ENCODE measurements at regions not wholly inside any gene's neighbourhood (a gene's known extent, or its start where the extent isn't known, plus 50 kb on each side); places are given as distances from the start of the nearest gene placed in this dataset.

DNA sequence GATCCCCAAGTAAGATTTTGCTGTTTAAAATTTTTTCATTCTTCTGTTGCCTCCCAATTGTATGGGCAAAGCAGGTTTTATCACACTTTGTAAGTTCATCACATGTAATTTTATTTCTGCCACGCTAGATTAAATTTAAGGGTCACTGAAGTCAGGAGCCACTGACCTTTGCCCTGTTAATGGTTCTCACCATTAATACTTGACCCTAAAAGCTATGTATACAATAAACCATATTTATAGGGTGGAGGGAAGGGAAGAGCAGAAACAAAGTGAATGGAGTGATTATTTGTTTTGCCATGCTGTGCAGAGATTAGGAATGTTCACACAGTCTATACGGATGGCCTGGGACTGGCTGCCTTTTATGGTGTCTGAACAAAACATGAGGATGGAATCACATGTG lies 186.7 kb downstream of the BMP2 start:
- no peak for DNase-seq
- Histone ChIP-seq H3K27ac (ENCODE audit: low read depth in 2 of 2, low read length in 1 of 2) (no peak overlapping the region), H2AFZ (ENCODE audit: low read depth) (no peak overlapping the region), H3K36me3 (replicated peaks in 1 of 2; ENCODE audit: control insufficient read depth in 1 of 2, insufficient read depth in 2 of 2, low read length in 1 of 2) (no peaks in the 10 kb centered on the region), H3K9me2 (no peaks in the 10 kb centered on the region), H3K79me2 (ENCODE audit: insufficient read depth) (no peaks in the 10 kb centered on the region), H3K9me3 (no peaks in the 10 kb centered on the region), H4K20me1 (ENCODE audit: insufficient read depth) (no peaks in the 10 kb centered on the region), H3K9ac (no peak overlapping the region), H3K4me1 (ENCODE audit: control insufficient read depth in 1 of 2, insufficient read depth in 2 of 2, low read depth in 1 of 2, low read length in 1 of 2) (no peaks in the 10 kb centered on the region), H3K4me3 (ENCODE audit: low read depth in 2 of 2, low read length in 1 of 2) (no peak overlapping the region), H3F3A (replicated peaks; ENCODE audit: insufficient read depth) (no peaks in the 10 kb centered on the region), H3K27me3 (ENCODE audit: insufficient read depth) (no peaks in the 10 kb centered on the region), H3K4me2 (no peak overlapping the region)
- no peak for TF ChIP-seq RCOR1 (IDR thresholded peaks at IDR 0.05; ENCODE audit: low read length)
- TF ChIP-seq FOXJ3 (CRISPR knock-in tag; IDR thresholded peaks at IDR 0.05): no peak
- TF ChIP-seq, protein P1, sequence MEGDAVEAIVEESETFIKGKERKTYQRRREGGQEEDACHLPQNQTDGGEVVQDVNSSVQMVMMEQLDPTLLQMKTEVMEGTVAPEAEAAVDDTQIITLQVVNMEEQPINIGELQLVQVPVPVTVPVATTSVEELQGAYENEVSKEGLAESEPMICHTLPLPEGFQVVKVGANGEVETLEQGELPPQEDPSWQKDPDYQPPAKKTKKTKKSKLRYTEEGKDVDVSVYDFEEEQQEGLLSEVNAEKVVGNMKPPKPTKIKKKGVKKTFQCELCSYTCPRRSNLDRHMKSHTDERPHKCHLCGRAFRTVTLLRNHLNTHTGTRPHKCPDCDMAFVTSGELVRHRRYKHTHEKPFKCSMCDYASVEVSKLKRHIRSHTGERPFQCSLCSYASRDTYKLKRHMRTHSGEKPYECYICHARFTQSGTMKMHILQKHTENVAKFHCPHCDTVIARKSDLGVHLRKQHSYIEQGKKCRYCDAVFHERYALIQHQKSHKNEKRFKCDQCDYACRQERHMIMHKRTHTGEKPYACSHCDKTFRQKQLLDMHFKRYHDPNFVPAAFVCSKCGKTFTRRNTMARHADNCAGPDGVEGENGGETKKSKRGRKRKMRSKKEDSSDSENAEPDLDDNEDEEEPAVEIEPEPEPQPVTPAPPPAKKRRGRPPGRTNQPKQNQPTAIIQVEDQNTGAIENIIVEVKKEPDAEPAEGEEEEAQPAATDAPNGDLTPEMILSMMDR (IDR thresholded peaks at IDR 0.05): no peak
- TF ChIP-seq, protein P2, sequence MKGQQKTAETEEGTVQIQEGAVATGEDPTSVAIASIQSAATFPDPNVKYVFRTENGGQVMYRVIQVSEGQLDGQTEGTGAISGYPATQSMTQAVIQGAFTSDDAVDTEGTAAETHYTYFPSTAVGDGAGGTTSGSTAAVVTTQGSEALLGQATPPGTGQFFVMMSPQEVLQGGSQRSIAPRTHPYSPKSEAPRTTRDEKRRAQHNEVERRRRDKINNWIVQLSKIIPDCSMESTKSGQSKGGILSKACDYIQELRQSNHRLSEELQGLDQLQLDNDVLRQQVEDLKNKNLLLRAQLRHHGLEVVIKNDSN (IDR thresholded peaks at IDR 0.05; ENCODE audit: borderline replicate concordance, low read depth): no peak
- TF ChIP-seq RAD21 (IDR thresholded peaks at IDR 0.05; ENCODE audit: low read length): no peak
- ChIA-PET POLR2A (no interaction called here), CTCF (no interaction called here)
- 9% methylated on average over 2 of the region's 2 CpGs for WGBS (ENCODE audit: low lambda C conversion rate)

DNA sequence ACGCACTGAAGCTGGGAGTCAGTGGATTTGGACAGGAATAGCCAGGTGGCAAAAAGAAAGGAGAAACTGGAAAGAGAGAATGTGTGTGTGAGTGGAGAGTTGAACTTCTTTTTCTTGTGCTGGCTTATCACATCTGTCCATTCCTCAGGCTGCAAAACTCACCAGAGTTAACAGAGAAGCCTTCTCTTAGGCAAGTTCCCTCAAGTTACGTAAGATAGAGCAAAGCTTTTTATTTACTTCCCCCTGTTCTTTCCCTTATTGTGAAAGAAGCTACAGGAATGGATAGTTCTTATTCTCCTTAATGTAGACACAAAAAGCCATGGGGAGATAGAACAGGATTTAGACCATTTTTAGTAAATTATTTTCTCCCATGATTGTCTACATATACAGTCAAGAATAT lies 188.6 kb downstream of the BMP2 start:
- Histone ChIP-seq H3K27ac (ENCODE audit: low read depth in 2 of 2, low read length in 1 of 2) (no peak overlapping the region), H3F3A (replicated peaks; ENCODE audit: insufficient read depth) (no peaks in the 10 kb centered on the region), H4K20me1 (ENCODE audit: insufficient read depth) (no peaks in the 10 kb centered on the region), H3K79me2 (ENCODE audit: insufficient read depth) (no peaks in the 10 kb centered on the region), H3K36me3 (replicated peaks in 1 of 2; ENCODE audit: control insufficient read depth in 1 of 2, insufficient read depth in 2 of 2, low read length in 1 of 2) (no peaks in the 10 kb centered on the region), H3K9me2 (no peaks in the 10 kb centered on the region), H2AFZ (ENCODE audit: low read depth) (no peak overlapping the region), H3K27me3 (ENCODE audit: insufficient read depth) (no peaks in the 10 kb centered on the region), H3K9me3 (no peaks in the 10 kb centered on the region), H3K4me2 (no peak overlapping the region), H3K4me1 (ENCODE audit: control insufficient read depth in 1 of 2, insufficient read depth in 2 of 2, low read depth in 1 of 2, low read length in 1 of 2) (no peaks in the 10 kb centered on the region), H3K4me3 (ENCODE audit: low read depth in 2 of 2, low read length in 1 of 2) (no peak overlapping the region), H3K9ac (no peak overlapping the region)
- WGBS (ENCODE audit: low lambda C conversion rate): 20% methylated on average over 2 of the region's 2 CpGs
- TF ChIP-seq TEAD4 (IDR thresholded peaks at IDR 0.05; ENCODE audit: borderline replicate concordance, insufficient read depth) (no peak), TAF1 (IDR thresholded peaks at IDR 0.05; ENCODE audit: borderline replicate concordance, low read depth, low read length) (no peak)
- CTCF ChIA-PET: no interaction called here
- no peak for DNase-seq
- POLR2A ChIA-PET: no interaction called here

DNA sequence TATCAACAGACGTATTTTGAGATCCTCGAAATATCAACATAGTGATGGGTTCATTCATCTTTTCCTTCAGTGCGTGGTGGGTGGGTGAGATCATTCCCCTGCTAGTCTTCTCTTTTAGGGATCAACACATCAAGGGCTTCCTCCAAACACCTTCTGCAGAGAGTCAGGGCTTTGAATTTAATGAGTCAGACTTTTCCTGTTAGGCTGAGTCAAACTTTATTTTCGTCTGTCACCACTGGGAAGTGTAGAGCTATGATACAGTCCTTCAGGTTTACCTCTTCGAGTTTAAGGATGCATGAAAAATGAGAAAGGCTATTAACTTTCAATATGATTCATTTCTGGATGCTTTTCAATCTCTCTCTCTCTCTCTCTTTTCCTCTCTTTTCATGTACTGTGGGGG lies 189.1 kb downstream of the BMP2 start:
- Histone ChIP-seq H3K9me2 (no peaks in the 10 kb centered on the region), H3K4me1 (ENCODE audit: control insufficient read depth in 1 of 2, insufficient read depth in 2 of 2, low read depth in 1 of 2, low read length in 1 of 2) (no peaks in the 10 kb centered on the region), H2AFZ (ENCODE audit: low read depth) (no peak overlapping the region), H3F3A (replicated peaks; ENCODE audit: insufficient read depth) (no peaks in the 10 kb centered on the region), H3K9ac (no peak overlapping the region), H3K9me3 (no peaks in the 10 kb centered on the region), H3K36me3 (replicated peaks in 1 of 2; ENCODE audit: control insufficient read depth in 1 of 2, insufficient read depth in 2 of 2, low read length in 1 of 2) (no peaks in the 10 kb centered on the region), H3K4me3 (ENCODE audit: low read depth in 2 of 2, low read length in 1 of 2) (no peak overlapping the region), H3K79me2 (ENCODE audit: insufficient read depth) (no peaks in the 10 kb centered on the region), H3K27me3 (ENCODE audit: insufficient read depth) (no peaks in the 10 kb centered on the region), H3K27ac (ENCODE audit: low read depth in 2 of 2, low read length in 1 of 2) (no peak overlapping the region), H4K20me1 (ENCODE audit: insufficient read depth) (no peaks in the 10 kb centered on the region), H3K4me2 (no peak overlapping the region)
- DNase-seq: no peak
- CTCF ChIA-PET: no interaction called here
- 10% methylated on average over 5 of the region's 5 CpGs for whole genome bisulfite sequencing (ENCODE audit: low lambda C conversion rate)
- POLR2A ChIA-PET: no interaction called here
- TF ChIP-seq, protein P3, sequence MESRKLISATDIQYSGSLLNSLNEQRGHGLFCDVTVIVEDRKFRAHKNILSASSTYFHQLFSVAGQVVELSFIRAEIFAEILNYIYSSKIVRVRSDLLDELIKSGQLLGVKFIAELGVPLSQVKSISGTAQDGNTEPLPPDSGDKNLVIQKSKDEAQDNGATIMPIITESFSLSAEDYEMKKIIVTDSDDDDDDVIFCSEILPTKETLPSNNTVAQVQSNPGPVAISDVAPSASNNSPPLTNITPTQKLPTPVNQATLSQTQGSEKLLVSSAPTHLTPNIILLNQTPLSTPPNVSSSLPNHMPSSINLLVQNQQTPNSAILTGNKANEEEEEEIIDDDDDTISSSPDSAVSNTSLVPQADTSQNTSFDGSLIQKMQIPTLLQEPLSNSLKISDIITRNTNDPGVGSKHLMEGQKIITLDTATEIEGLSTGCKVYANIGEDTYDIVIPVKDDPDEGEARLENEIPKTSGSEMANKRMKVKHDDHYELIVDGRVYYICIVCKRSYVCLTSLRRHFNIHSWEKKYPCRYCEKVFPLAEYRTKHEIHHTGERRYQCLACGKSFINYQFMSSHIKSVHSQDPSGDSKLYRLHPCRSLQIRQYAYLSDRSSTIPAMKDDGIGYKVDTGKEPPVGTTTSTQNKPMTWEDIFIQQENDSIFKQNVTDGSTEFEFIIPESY (IDR thresholded peaks at IDR 0.05; ENCODE audit: borderline replicate concordance, low read depth): no peak
- TF ChIP-seq, protein P4, sequence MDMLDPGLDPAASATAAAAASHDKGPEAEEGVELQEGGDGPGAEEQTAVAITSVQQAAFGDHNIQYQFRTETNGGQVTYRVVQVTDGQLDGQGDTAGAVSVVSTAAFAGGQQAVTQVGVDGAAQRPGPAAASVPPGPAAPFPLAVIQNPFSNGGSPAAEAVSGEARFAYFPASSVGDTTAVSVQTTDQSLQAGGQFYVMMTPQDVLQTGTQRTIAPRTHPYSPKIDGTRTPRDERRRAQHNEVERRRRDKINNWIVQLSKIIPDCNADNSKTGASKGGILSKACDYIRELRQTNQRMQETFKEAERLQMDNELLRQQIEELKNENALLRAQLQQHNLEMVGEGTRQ (IDR thresholded peaks at IDR 0.05; ENCODE audit: borderline replicate concordance, low read depth, low read length): no peak
- TF ChIP-seq JUND (IDR thresholded peaks at IDR 0.05) (no peak), TCF12 (IDR thresholded peaks at IDR 0.05) (no peak), GATA2 (CRISPR knock-in tag; IDR thresholded peaks at IDR 0.05) (no peak), RCOR1 (IDR thresholded peaks at IDR 0.05; ENCODE audit: low read length) (no peak), MEF2A (IDR thresholded peaks at IDR 0.05; ENCODE audit: borderline replicate concordance, low read depth) (no peak), RXRA (IDR thresholded peaks at IDR 0.05; ENCODE audit: borderline replicate concordance, low read depth) (no peak), FOSL2 (IDR thresholded peaks at IDR 0.05; ENCODE audit: borderline replicate concordance, low read depth) (no peak), RAD21 (IDR thresholded peaks at IDR 0.05; ENCODE audit: low read length) (no peak), TEAD4 (IDR thresholded peaks at IDR 0.05; ENCODE audit: borderline replicate concordance, insufficient read depth) (no peak), EP300 (IDR thresholded peaks at IDR 0.05; ENCODE audit: borderline replicate concordance in 1 of 2, low read depth in 1 of 2, low read length in 1 of 2) (no peak)
- TF ChIP-seq, protein P5, sequence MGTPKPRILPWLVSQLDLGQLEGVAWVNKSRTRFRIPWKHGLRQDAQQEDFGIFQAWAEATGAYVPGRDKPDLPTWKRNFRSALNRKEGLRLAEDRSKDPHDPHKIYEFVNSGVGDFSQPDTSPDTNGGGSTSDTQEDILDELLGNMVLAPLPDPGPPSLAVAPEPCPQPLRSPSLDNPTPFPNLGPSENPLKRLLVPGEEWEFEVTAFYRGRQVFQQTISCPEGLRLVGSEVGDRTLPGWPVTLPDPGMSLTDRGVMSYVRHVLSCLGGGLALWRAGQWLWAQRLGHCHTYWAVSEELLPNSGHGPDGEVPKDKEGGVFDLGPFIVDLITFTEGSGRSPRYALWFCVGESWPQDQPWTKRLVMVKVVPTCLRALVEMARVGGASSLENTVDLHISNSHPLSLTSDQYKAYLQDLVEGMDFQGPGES (IDR thresholded peaks at IDR 0.05; ENCODE audit: low read depth, low read length): no peak
